Fibroblast of peridontal ligament (primary cell): ENCODE measurements at regions not wholly inside any gene's neighbourhood (a gene's known extent, or its start where the extent isn't known, plus 50 kb on each side); places are given as distances from the start of the nearest gene placed in this dataset.
A peak's percentile ranks its signal among the peaks of the same experiment; 100 is the strongest.

Experiments used
- DNase-seq: peaks from one replicate; pipeline ENCODE4 v3.0.0-alpha.2; 2010; ENCODE audit errors: extremely low read depth

- no peak for DNase-seq
Observed at GRCh38 chr16:73313950-73314349, 266.0 kb upstream of the ZFHX3 start.

GRCh38 chr16:73311857-73312723, 264.2 kb upstream of the ZFHX3 start:
- no peak for DNase-seq

DNA sequence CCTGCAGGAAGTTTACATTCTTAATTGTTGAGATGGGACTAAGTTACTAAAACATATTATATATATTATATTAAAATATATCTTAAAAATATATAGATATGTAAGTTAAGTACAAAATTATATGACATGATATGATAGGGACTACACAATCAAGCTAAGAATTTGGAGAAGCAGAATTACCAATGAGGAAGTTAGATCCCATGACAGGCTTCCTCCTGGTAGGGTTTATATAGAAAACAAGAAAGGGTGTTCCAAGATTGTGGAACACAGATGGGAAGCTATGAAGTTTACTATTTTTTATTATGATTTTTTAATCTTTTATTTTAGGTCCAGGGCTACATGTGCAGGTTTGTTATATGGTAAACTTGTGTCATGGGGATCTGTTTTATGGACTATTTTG, 260.8 kb upstream of the ZFHX3 start:
- no peak for DNase-seq

- DNase-seq, result no peak
Observed at GRCh38 chr16:73306901-73307413, 259.0 kb upstream of the ZFHX3 start.

DNA sequence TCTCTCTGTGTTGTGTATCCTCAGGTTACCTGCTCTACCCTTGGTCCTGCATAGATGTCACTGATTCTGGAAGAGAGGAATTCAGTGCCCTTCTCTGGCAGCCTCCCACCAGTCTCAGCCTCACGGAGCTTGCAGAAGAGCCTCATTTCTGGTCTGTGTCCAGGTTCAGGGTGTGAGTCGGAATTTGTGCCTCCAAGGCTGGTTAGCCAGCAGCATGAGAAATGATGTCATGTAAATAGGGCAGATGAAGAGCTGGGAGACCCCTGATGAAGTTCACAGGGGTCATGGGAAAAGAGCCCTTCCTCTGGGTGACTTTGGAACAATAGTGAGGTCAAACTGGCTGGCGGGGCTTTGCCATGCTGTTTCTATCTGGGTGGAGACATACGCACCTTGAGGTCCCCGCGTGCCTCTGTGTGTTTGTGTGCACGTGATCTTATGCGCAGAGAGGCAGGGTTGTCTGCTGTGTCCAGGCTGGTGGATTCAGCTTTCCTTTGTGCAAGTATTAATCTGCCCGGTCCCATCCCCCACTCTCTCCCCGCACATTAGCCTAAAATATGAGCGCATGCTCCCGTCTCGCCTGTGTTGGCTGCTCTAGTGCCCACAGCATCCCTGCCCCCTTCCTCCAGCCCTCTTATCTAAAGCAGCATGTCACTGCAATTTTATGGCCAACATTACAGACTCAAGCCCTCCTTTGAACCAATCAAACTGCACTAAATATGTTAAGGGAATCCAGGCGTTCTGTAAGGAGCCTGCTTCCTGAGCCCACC, 256.3 kb upstream of the ZFHX3 start:
- DNase-seq, result no peak

DNA sequence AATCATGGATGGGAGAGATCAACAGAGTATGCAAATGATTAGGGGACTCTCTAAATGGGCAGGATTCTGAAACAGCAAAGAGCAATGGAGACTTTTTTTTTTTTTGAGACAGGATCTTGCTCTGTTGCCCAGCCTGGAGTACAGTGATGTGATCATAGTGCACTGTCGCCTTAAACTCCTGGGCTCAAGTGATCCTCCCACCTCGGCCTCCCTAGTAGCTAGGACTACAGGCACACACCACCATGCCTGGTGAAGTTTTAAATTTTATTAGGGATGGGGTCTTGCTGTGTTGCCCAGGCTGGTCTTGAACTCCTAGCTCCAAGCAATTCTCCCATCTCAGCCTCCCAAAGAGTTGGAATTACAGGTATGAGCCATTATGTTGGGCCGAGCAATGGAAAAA, 255.0 kb upstream of the ZFHX3 start:
- no peak for DNase-seq

- DNase-seq, result no peak
Observed at GRCh38 chr16:73301984-73302383, 254.1 kb upstream of the ZFHX3 start.

DNA sequence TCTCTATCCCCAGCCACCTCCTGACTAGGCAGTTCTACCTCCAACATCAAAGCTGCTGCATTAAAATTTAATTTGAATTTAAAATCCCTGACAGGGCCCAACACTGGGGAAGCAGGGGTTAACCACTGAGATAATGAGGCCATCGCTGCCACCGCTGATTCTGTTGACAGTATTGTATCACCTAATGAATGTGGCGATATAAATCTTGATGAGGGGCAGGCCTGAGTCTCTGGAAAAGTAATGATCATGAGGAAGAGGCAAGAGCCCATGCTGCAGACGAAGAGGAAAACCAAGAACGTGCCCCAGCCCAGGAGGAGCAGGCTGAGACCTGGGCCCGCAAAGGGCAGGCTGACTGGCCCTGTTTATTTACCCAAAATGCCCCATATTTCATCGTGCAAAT, 251.4 kb upstream of the ZFHX3 start:
- no peak for DNase-seq

GRCh38 chr16:73298562-73298961, 250.6 kb upstream of the ZFHX3 start:
- peak; percentile 3 for DNase-seq

DNA sequence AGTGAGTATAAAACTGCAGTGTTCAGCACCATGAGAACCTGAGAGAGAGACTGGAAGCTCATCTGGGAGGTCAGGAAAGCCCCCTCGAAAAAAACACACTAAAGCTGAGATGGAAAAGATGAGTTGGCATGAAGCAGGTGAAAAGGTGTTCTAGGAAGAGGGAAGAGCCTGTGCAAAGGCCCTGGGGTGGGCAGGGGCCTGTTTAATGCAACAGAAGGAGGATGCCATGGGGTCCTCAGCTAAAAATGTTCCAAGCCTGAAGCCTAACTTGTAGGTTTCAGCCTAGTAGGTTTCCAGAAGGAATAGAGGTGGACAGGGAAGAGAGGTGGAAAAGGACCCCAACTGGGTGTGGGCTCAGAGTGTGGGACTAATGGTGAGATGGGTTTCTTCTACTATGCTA, 242.3 kb upstream of the ZFHX3 start:
- no peak for DNase-seq

GRCh38 chr16:73289232-73289631, 241.3 kb upstream of the ZFHX3 start:
- no peak for DNase-seq

DNA sequence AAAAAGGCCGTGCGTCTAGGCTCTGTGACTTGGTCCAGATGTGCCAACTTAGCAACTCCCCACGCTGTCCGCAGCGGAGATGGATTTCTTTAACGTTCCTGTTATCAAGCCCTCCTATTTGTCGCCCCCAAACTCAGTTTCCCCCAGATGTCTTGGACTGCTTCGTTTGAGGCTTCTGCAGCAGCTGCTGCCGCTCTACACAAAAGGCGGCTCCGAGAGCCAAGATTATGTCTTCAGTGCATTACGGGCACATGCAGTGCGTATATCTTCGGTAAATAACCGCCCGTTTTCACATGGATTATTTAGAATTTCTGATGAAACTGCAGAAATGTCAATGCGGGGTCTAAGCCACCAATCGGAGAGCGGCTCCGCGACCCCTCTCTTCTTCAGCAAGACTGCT, 240.6 kb upstream of the ZFHX3 start:
- no peak for DNase-seq

DNA sequence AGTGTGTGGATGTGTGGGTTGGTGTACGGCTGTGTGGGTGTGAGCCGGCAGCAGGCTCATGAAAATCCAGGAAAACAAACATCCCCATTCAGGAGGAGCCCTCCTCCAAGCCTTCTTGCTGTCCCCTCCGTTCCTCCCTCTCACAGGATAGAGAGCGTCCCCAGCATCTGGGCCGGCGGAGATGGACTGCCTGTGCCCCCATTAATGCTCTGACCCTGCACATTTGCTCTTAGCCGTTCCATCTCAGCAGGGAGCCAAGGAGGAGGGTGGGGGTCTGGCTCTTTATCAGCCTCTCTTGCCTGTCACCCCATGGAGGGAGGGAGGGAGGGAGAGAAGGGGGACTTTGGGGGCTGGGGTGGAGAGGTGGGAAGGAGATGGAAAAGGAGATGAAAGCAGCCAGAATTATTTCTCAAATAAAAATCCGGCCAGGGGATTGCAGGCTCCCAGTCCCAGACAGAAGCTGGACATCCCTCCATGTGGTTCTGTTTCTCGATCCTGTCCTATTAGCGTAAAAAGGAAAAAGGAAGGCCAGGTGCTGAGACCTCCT, 240.0 kb upstream of the ZFHX3 start:
- DNase-seq, result no peak

GRCh38 chr16:73286346-73287267, 238.7 kb upstream of the ZFHX3 start:
- DNase-seq, result no peak

- no peak for DNase-seq
Observed at GRCh38 chr16:73285436-73286201, 237.7 kb upstream of the ZFHX3 start.

DNA sequence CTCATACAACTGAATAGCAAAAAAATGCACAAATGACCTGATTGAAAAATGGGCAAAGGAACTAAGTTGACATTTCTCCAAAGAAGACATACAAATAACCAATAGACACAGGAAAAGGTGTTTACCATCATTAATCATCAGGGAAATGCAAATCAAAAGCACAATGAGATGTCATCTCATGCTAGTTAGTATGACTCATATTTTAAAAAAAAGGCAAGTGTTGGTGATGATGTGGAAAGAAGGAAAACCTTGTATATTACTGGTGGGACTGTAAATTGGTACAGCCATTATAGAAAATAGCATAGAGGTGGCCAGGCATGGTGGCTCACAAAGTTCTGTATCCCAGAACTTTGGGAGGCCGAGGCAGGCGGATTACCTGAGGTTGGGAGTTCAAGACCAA, 232.5 kb upstream of the ZFHX3 start:
- no peak for DNase-seq

DNA sequence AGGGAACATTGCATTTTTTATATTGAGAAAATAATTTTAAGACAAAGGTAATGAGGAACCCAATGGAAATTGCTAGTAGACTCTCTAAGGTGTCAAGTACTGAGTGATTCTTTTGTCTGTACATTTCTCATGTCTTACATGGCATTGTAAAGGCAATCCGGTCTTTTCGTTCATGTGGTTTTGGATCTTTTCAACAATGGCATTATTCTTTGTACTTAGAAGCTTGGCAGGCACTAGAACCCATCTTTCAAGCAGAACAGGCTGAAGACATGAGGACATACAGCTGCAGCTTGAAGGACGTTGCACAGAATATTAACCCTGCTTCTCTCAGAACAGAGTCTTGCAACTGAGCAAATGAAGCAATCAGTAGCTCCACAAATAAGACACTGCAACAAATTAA, 231.5 kb upstream of the ZFHX3 start:
- DNase-seq, result no peak

- no peak for DNase-seq
Observed at GRCh38 chr16:73277071-73277470, 229.1 kb upstream of the ZFHX3 start.

DNA sequence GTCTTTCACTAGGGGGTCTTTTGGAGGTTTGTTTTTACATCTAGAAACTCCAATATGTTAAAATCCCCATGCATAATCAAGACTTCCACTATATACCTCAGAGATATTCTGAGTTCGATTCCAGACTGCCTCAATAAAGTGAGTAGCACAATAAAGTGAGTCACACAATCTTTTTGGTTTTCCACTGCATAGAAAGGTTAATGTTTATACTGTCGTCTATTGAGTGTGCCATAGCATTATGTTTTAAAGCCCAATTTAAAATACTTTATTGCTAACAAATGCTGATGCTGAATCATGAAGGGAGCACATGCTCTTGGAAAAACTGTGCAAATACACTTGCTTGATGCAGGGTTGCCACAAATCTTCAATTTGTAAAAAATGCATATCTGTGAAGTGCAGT, 227.5 kb upstream of the ZFHX3 start:
- no peak for DNase-seq

- DNase-seq, result no peak
Observed at GRCh38 chr16:73275024-73275423, 227.1 kb upstream of the ZFHX3 start.

GRCh38 chr16:73274140-73274539, 226.2 kb upstream of the ZFHX3 start:
- DNase-seq, result no peak
